Mesodermal cell (in vitro differentiated cells): ENCODE measurements at regions not wholly inside any gene's neighbourhood (a gene's known extent, or its start where the extent isn't known, plus 50 kb on each side); places are given as distances from the start of the nearest gene placed in this dataset.
"Not testable (repeated sequence)": the region's sequence is repeated elsewhere in the genome, so short reads cannot be mapped to it uniquely, and the experiment has no call there.

ENCODE experiments used
- H3K27ac ChIP-seq: 2 replicates; pipeline ENCODE4 v1.7.0; 2013; ENCODE audit warnings: mild to moderate bottlenecking, low read depth, low read length, moderate library complexity; ENCODE audit not compliant: severe bottlenecking
- H3K36me3 ChIP-seq: 2 replicates; pipeline ENCODE4 v1.7.1; 2013; ENCODE audit warnings: mild to moderate bottlenecking, low read length, moderate library complexity; ENCODE audit not compliant: control insufficient read depth, insufficient read depth
- H3K4me1 ChIP-seq: one replicate; pipeline ENCODE4 v1.7.1; 2013; ENCODE audit warnings: mild to moderate bottlenecking, low read length; ENCODE audit not compliant: insufficient read depth, control insufficient read depth, poor library complexity, severe bottlenecking
- H3K4me3 ChIP-seq: 2 replicates; pipeline ENCODE4 v1.7.0; 2013; ENCODE audit warnings: low read length, control low read depth, mild to moderate bottlenecking; ENCODE audit not compliant: insufficient read depth, poor library complexity, severe bottlenecking; ENCODE audit errors: extremely low read depth
- H3K9me3 ChIP-seq: 2 replicates; pipeline ENCODE4 v1.7.1; 2013; ENCODE audit warnings: mild to moderate bottlenecking, low read length, moderate library complexity; ENCODE audit not compliant: control insufficient read depth
- WGBS, 2 experiments: methylation state at CpG; one replicate each; pipeline ENCODE4 v1.1.5; 2013; ENCODE audit warnings: missing lambda C conversion rate in 2 of 2; ENCODE audit not compliant: insufficient coverage in 2 of 2; 5-methylcytosine and 5-hydroxymethylcytosine counted together

- Histone ChIP-seq H3K4me1 (no peaks in the 10 kb centered on the region), H3K9me3 (no peaks in the 10 kb centered on the region), H3K27ac (no peak overlapping the region), H3K36me3 (no peaks in the 10 kb centered on the region), H3K4me3 (no peak overlapping the region)
- WGBS, 2 experiments, result 26 to 40% methylated on average over 8 of the region's 9 CpGs
These were observed 109.7 kb downstream of the RAMP3 start for GRCh38 chr7:45267262-45267661.

DNA sequence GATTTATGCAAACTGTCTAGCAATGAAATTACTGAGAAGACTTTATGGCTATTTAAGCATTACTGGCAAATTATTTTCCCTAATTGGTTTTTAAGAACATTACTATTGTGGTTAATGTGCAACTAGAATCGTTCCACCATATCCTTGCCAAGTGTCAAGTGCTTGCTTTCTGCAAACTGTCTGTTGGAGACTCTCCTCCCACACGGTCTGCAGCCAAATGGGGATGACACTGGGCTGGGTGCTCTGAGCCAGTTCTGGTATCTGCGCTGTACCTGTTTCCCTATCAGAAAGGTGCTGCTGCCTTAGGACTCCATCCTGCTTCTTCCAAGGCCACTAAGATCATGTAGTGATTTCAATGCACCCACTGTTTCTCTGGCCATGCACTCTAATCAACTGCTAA, 110.4 kb downstream of the RAMP3 start:
- 71 to 77% methylated on average over 3 of the region's 3 CpGs for whole genome bisulfite sequencing, 2 experiments
- H3K27ac ChIP-seq, result no peak overlapping the region

GRCh38 chr7:45269192-45269591, 111.6 kb downstream of the RAMP3 start:
- 86 to 90% methylated on average over 2 of the region's 2 CpGs for WGBS, 2 experiments
- no peak overlapping the region for H3K27ac ChIP-seq
- H3K36me3 ChIP-seq, result no peaks in the 10 kb centered on the region
- H3K9me3 ChIP-seq, result no peaks in the 10 kb centered on the region
- H3K4me1 ChIP-seq, result no peaks in the 10 kb centered on the region
- no peak overlapping the region for H3K4me3 ChIP-seq

More for the DNA sequence above, 110.4 kb downstream of the RAMP3 start:
- no peaks in the 10 kb centered on the region for H3K9me3 ChIP-seq
- no peaks in the 10 kb centered on the region for H3K36me3 ChIP-seq
- H3K4me3 ChIP-seq, result no peak overlapping the region
- no peaks in the 10 kb centered on the region for H3K4me1 ChIP-seq

DNA sequence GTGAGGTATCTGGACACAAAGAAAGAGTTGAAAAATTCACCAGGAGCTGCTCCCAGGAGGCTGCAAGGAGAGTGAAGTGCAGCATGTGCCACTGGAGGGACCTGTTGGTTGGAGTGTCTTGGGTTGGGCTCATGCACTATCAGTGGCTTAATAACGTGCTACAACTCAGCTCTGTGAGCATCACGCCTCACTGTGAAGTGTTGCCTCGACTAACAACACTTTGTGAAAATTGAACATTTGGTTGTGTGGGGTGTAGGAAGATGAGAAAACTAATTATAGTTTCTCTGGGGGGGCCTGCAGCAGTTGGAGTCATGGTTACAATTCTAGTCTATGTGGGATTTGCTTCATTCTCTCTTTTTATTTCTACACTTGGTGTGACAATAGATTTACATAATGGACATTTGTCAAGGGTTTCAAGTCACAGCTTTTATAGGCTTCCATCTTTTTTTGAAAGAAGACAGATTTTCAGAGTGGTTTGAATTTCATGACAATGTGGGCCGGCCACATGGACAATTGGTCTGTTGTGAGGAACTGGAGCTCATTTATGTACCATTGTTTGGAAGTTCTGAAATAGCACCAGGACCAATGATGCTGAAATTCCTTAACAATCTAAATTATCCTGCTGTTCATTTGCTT, 121.3 kb downstream of the RAMP3 start:
- WGBS, 2 experiments, result 79% methylated on average over 3 of the region's 4 CpGs; no CpG with 5 or more reads in 1 of the 2 experiments
- Histone ChIP-seq H3K36me3 (no peaks in the 10 kb centered on the region), H3K27ac (no peak overlapping the region), H3K9me3 (no peaks in the 10 kb centered on the region), H3K4me3 (no peak overlapping the region), H3K4me1 (no peaks in the 10 kb centered on the region)

DNA sequence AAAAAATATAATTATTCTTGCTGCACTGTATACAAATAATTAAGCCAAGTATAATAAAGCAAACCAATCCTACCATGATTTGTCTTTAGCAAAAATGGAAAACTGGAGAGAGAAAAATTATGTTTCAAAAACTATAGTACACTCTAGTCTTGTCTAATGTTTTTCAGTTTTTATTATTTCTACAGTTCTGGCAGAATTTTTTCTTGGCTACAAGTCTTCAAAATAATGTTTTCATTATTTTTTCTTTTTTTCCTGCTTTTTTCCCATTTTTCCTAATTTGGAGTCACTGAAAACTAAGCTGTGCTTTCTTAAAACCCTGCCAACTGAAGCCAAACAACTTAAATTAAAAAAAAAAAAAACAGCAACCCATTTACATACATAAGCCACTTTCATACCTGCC, 132.0 kb downstream of the RAMP3 start:
- H3K36me3 ChIP-seq, H3K4me1 ChIP-seq, H3K27ac ChIP-seq, H3K4me3 ChIP-seq: not testable (repeated sequence)
- peaks cover 19% of the 10 kb centered on the region for H3K9me3 ChIP-seq

GRCh38 chr7:45290880-45291279, 133.3 kb downstream of the RAMP3 start:
- 71 to 90% methylated on average over 1 to 3 of the region's 3 CpGs for WGBS, 2 experiments

GRCh38 chr7:45292481-45292880, 134.9 kb downstream of the RAMP3 start:
- 71 to 80% methylated on average over 1 to 2 of the region's 4 CpGs for WGBS, 2 experiments
- Histone ChIP-seq H3K27ac (no peak overlapping the region), H3K4me1 (no peaks in the 10 kb centered on the region), H3K9me3 (peaks cover 15% of the 10 kb centered on the region), H3K4me3 (no peak overlapping the region), H3K36me3 (no peaks in the 10 kb centered on the region)

More at GRCh38 chr7:45290880-45291279, 133.3 kb downstream of the RAMP3 start:
- H3K4me3 ChIP-seq, result no peak overlapping the region
- H3K4me1 ChIP-seq, result no peaks in the 10 kb centered on the region
- H3K27ac ChIP-seq, result no peak overlapping the region
- peaks cover 19% of the 10 kb centered on the region for H3K9me3 ChIP-seq
- H3K36me3 ChIP-seq, result no peaks in the 10 kb centered on the region

GRCh38 chr7:45293295-45293942, 135.8 kb downstream of the RAMP3 start:
- no peak overlapping the region for H3K27ac ChIP-seq
- peaks cover 6% of the 10 kb centered on the region for H3K9me3 ChIP-seq
- H3K4me1 ChIP-seq, result no peaks in the 10 kb centered on the region
- 83 to 90% methylated on average over 4 to 5 of the region's 5 CpGs for WGBS, 2 experiments
- no peaks in the 10 kb centered on the region for H3K36me3 ChIP-seq
- no peak overlapping the region for H3K4me3 ChIP-seq

DNA sequence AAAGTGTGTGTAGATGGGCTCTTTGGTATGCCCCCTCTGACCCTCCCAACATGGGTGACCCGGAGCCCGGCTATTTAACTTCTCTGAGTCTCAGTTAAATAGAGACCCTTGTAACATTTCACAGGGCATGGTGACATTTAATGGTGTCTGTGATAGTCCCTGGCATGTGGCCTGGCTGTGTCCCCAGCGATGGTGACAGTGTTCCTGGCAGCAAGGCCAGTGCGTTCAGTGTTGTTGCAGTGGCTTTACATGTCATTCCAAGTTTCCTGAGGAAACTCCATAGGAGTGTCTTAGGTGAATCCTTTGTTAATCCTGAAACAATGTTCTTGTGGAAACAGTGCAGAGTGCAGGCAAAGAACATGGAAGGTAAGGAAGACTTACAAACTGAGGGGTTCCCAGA, 137.0 kb downstream of the RAMP3 start:
- WGBS, 2 experiments, result 83 to 93% methylated on average over 4 of the region's 4 CpGs
- no peak overlapping the region for H3K4me3 ChIP-seq
- H3K4me1 ChIP-seq, result no peaks in the 10 kb centered on the region
- H3K9me3 ChIP-seq, result no peaks in the 10 kb centered on the region
- H3K36me3 ChIP-seq, result no peaks in the 10 kb centered on the region
- H3K27ac ChIP-seq, result no peak overlapping the region

GRCh38 chr7:45295222-45295621, 137.6 kb downstream of the RAMP3 start:
- Histone ChIP-seq H3K27ac (no peak overlapping the region), H3K36me3 (no peaks in the 10 kb centered on the region), H3K9me3 (no peaks in the 10 kb centered on the region), H3K4me3 (no peak overlapping the region), H3K4me1 (no peaks in the 10 kb centered on the region)
- 83 to 88% methylated on average over 2 to 3 of the region's 4 CpGs for WGBS, 2 experiments

DNA sequence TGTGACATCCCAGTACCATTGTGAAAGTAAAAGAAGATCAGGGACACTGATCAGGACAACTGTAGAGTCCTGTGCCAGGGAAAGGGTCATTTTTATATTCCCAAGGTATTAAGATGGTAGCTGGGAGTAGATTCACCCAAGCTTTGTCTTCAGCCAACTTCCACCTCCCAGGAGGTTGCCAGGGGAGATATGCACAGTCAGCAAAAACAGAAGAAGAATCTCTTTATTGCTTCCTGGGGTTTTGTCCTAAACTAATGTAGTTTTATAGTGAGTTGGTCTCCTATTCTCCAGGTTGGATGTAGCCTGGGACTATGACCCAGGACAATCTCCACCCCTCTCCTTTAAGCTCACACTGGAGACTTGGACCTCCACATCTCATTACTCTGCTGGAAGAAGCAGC, 139.2 kb downstream of the RAMP3 start:
- H3K27ac ChIP-seq, result no peak overlapping the region
- no peaks in the 10 kb centered on the region for H3K4me1 ChIP-seq
- H3K9me3 ChIP-seq, result no peaks in the 10 kb centered on the region
- H3K4me3 ChIP-seq, result no peak overlapping the region
- H3K36me3 ChIP-seq, result no peaks in the 10 kb centered on the region
